DND-41 (cell line): ENCODE measurements at regions not wholly inside any gene's neighbourhood (a gene's known extent, or its start where the extent isn't known, plus 50 kb on each side); places are given as distances from the start of the nearest gene placed in this dataset.

Experiments
- ATAC-seq: fragments of 200-7000 bp; cut with Tn5 transposase; 3 replicates; pipeline ENCODE4 v1.9.1; 2021; ENCODE audit warnings: low read depth; ENCODE audit not compliant: insufficient read depth
- DNase-seq: peaks from one replicate; pipeline ENCODE4 v3.0.0-alpha.2; 2020
- H2AFZ ChIP-seq: 2 replicates; pipeline ENCODE4 v1.6.0; 2012; ENCODE audit warnings: low read depth, low read length
- H3K27ac ChIP-seq: 2 replicates; pipeline ENCODE4 v1.5.1; 2012; ENCODE audit warnings: low read length, inconsistent platforms
- H3K27me3 ChIP-seq: fragments of 200-600 bp; sonication (generic); 2 replicates; pipeline ENCODE4 v1.6.0; 2012; ENCODE audit warnings: low read length, mild to moderate bottlenecking, inconsistent platforms; ENCODE audit not compliant: insufficient read depth, poor library complexity
- H3K36me3 ChIP-seq: 2 replicates; pipeline ENCODE4 v1.5.1; 2012; ENCODE audit warnings: low read length, inconsistent platforms; ENCODE audit not compliant: insufficient read depth
- H3K4me1 ChIP-seq: 2 replicates; pipeline ENCODE4 v1.5.1; 2012; ENCODE audit warnings: mild to moderate bottlenecking, low read length; ENCODE audit not compliant: insufficient read depth
- H3K4me2 ChIP-seq: 2 replicates; pipeline ENCODE4 v1.6.0; 2012; ENCODE audit warnings: mild to moderate bottlenecking, moderate library complexity, low read length, inconsistent platforms; ENCODE audit not compliant: insufficient read depth
- H3K4me3 ChIP-seq, 2 experiments: fragments of 200-600 bp in 1 of 2; shearing (Covaris generic) in 1 of 2; 2 replicates each; pipeline ENCODE4 v1.5.1; 2012 to 2016; ENCODE audit warnings: inconsistent platforms in 2 of 2, low read length in 2 of 2, mild to moderate bottlenecking in 2 of 2, low read depth in 1 of 2, moderate library complexity in 1 of 2
- H3K79me2 ChIP-seq: 2 replicates; pipeline ENCODE4 v1.6.0; 2012; ENCODE audit warnings: low read length, inconsistent platforms; ENCODE audit not compliant: insufficient read depth
- H3K9ac ChIP-seq: 2 replicates; pipeline ENCODE4 v1.6.0; 2012; ENCODE audit warnings: low read depth, mild to moderate bottlenecking, inconsistent platforms, low read length, moderate library complexity
- H3K9me3 ChIP-seq: 2 replicates; pipeline ENCODE4 v1.5.1; 2012; ENCODE audit warnings: low read length, moderate library complexity, mild to moderate bottlenecking, inconsistent platforms; ENCODE audit not compliant: insufficient read depth, severe bottlenecking
- H4K20me1 ChIP-seq: 2 replicates; pipeline ENCODE4 v1.6.0; 2012; ENCODE audit warnings: low read length; ENCODE audit not compliant: insufficient read depth
- EZH2 ChIP-seq: IDR thresholded peaks from 3 replicates; pipeline ENCODE4 v1.6.1; 2012; ENCODE audit warnings: borderline replicate concordance, low read depth, mild to moderate bottlenecking, moderate library complexity, low read length, inconsistent platforms; ENCODE audit not compliant: severe bottlenecking
- TF ChIP-seq, protein P1 (sequence below): IDR thresholded peaks from 2 replicates; pipeline ENCODE4 v1.5.1; 2012; ENCODE audit warnings: borderline replicate concordance, low read length, moderate library complexity, mild to moderate bottlenecking; ENCODE audit not compliant: poor library complexity, severe bottlenecking; ENCODE audit errors: extremely low read depth

DNA sequence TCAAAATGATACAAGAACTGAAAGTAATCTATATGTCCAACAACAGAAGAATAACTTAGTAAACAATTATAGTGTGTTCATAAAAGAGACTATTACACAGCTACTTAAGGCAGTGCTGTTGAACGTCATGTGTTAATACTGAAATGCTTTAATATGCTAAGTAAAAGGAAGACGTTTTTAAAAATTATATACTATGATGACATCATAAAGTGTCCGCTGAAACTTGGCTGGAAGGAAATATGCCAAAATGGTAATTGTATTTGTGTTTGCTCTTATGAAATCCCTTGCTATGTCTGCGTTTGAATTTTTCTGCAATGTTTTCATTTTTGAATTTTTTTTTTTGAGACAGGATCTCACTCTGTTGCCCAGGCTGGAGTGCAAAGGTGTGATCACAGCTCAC lies 679.3 kb downstream of the DHX35 start:
- TF ChIP-seq, protein P1, sequence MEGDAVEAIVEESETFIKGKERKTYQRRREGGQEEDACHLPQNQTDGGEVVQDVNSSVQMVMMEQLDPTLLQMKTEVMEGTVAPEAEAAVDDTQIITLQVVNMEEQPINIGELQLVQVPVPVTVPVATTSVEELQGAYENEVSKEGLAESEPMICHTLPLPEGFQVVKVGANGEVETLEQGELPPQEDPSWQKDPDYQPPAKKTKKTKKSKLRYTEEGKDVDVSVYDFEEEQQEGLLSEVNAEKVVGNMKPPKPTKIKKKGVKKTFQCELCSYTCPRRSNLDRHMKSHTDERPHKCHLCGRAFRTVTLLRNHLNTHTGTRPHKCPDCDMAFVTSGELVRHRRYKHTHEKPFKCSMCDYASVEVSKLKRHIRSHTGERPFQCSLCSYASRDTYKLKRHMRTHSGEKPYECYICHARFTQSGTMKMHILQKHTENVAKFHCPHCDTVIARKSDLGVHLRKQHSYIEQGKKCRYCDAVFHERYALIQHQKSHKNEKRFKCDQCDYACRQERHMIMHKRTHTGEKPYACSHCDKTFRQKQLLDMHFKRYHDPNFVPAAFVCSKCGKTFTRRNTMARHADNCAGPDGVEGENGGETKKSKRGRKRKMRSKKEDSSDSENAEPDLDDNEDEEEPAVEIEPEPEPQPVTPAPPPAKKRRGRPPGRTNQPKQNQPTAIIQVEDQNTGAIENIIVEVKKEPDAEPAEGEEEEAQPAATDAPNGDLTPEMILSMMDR = no peak
- TF ChIP-seq EZH2 = no peak
- no peaks in the 10 kb centered on the region for H4K20me1 ChIP-seq
- no peak overlapping the region for H3K4me2 ChIP-seq
- H3K9me3 ChIP-seq = no peaks in the 10 kb centered on the region
- DNase-seq (no peak), ATAC-seq (no peak)
- H3K36me3 ChIP-seq = no peaks in the 10 kb centered on the region
- H3K4me3 ChIP-seq = no peak overlapping the region
- no peaks in the 10 kb centered on the region for H3K27me3 ChIP-seq
- no peak overlapping the region for H2AFZ ChIP-seq
- H3K4me1 ChIP-seq = no peaks in the 10 kb centered on the region
- H3K9ac ChIP-seq = no peak overlapping the region
- no peaks in the 10 kb centered on the region for H3K79me2 ChIP-seq
- H3K27ac ChIP-seq = no peak overlapping the region

DNA sequence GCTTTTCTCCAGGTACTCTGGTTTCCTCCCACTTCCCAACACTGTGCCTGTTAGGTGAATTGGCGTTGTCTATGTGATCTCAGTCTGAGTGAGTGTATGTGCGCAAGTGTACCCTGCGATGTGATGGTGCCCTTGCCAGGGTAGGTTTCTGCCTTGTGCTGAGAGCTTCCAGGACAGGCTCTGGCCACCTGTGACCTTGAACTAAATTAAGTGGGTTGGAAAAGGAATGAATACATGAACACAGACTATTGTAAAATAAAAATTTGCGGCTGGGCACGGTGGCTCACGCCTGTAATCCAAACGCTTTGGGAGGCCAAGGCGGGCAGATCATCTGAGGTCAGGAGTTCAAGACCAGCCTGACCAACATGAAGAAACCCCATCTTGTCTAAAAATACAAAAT lies 678.0 kb downstream of the DHX35 start:
- DNase-seq (no peak), ATAC-seq (no peak)
- Histone ChIP-seq H3K79me2 (no peaks in the 10 kb centered on the region), H3K9me3 (no peaks in the 10 kb centered on the region), H3K4me2 (no peak overlapping the region), H3K36me3 (no peaks in the 10 kb centered on the region), H3K4me3 (no peak overlapping the region), H3K4me1 (no peaks in the 10 kb centered on the region), H2AFZ (no peak overlapping the region), H3K9ac (no peak overlapping the region), H4K20me1 (no peaks in the 10 kb centered on the region), H3K27ac (no peak overlapping the region), H3K27me3 (no peaks in the 10 kb centered on the region)
- no peak for TF ChIP-seq EZH2
- TF ChIP-seq, protein P1 = no peak

DNA sequence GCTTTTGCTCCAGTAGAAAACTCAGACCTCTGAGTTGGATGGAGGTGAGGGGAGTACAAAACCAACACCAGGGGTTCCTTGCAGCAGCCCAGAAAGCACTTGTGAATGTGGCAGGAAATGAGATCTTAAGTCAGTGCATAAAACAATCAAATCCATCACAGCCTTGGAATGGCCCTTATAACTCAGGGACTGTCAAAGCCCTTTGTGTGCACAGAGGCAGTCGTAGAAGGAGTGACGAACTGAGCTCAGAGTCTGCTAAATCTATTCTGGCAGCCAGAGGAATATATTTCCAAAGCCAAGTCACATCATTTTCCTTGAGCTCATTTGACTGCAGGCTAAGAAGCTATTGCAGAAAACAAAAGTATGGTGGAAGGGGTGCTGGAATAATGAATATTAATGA lies 676.6 kb downstream of the DHX35 start:
- Histone ChIP-seq H3K79me2 (no peaks in the 10 kb centered on the region), H3K4me1 (no peaks in the 10 kb centered on the region), H3K9me3 (no peaks in the 10 kb centered on the region), H3K9ac (no peak overlapping the region), H2AFZ (no peak overlapping the region), H3K27me3 (no peaks in the 10 kb centered on the region), H3K36me3 (no peaks in the 10 kb centered on the region), H4K20me1 (no peaks in the 10 kb centered on the region), H3K4me3 (no peak overlapping the region), H3K4me2 (no peak overlapping the region), H3K27ac (no peak overlapping the region)
- DNase-seq (no peak), ATAC-seq (no peak)
- TF ChIP-seq, protein P1 = no peak
- no peak for TF ChIP-seq EZH2

DNA sequence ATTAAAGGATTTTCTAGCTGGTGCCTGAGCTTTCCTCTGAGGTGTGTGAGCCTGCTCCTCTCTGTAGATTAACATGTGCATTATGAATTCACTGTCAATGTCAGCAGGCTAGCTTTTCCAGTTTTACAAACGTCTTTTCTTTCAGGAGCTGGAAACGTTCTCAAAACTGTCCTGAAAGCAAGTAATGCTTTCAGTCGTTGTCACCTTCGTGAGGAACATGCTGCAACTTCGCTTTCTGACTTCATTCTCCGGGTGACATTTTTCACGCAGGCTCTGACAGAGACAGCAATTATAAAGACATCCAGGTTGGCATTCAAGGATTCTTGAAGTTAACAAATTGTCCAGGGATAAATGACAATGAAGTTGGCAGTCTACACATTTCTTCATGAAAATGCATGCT lies 671.5 kb downstream of the DHX35 start:
- Histone ChIP-seq H3K4me1 (no peaks in the 10 kb centered on the region), H3K9me3 (no peaks in the 10 kb centered on the region), H3K79me2 (no peaks in the 10 kb centered on the region), H3K4me3 (no peak overlapping the region), H4K20me1 (no peaks in the 10 kb centered on the region), H3K27ac (no peak overlapping the region), H3K36me3 (no peaks in the 10 kb centered on the region), H3K4me2 (no peak overlapping the region), H3K27me3 (no peaks in the 10 kb centered on the region), H3K9ac (no peak overlapping the region), H2AFZ (no peak overlapping the region)
- TF ChIP-seq, protein P1 = no peak
- no peak for TF ChIP-seq EZH2
- DNase-seq (no peak), ATAC-seq (no peak)
